IMR-90 (cell line): ENCODE measurements at regions not wholly inside any gene's neighbourhood (a gene's known extent, or its start where the extent isn't known, plus 50 kb on each side); places are given as distances from the start of the nearest gene placed in this dataset.

Source experiments
- ATAC-seq: fragments of 200-7000 bp; cut with Tn5 transposase; 2 replicates; pipeline ENCODE4 v1.9.1; 2020; ENCODE audit warnings: low read depth, mild to moderate bottlenecking, moderate library complexity
- BruUV-seq: library from RNA; stranded (reverse); fragments of 400-500 nt; replicated peaks from 2 replicates; lab custom pipeline; 2021; lab: Mats Ljungman, UMichigan
- CTCF ChIA-PET: fragments of 300-600 bp; formaldehyde crosslinking; extraction: SDS; loops from one replicate; lab custom pipeline; 2021; ENCODE audit warnings: antibody characterized with exemption; lab: Yijun Ruan, JAX
- POLR2A ChIA-PET: fragments of 300-600 bp; sonication (Branson Sonifier 250); formaldehyde crosslinking; loops from one replicate; lab custom pipeline; 2022; ENCODE audit warnings: antibody characterized with exemption; ENCODE audit not compliant: unreplicated experiment; lab: Charles Lee
- DNase-seq: peaks from one replicate; pipeline ENCODE4 v3.0.0; 2013
- H2AFZ ChIP-seq: replicated peaks from 2 replicates; pipeline ENCODE3; 2013; ENCODE audit warnings: low read length, mild to moderate bottlenecking; ENCODE audit not compliant: poor library complexity
- H2AK5ac ChIP-seq: 2 replicates; pipeline ENCODE4 v1.6.1; 2013; ENCODE audit warnings: low read depth, low read length, inconsistent platforms
- H2AK9ac ChIP-seq: replicated peaks from 2 replicates; pipeline ENCODE3; 2013; ENCODE audit warnings: mild to moderate bottlenecking, low read depth, low read length, moderate library complexity; ENCODE audit not compliant: poor library complexity
- H2BK120ac ChIP-seq: 2 replicates; pipeline ENCODE4 v1.6.1; 2013; ENCODE audit warnings: low read depth, low read length, inconsistent platforms
- H2BK15ac ChIP-seq: 3 replicates; pipeline ENCODE4 v1.6.1; 2013; ENCODE audit warnings: low read depth, low read length, inconsistent platforms
- H2BK20ac ChIP-seq: 2 replicates; pipeline ENCODE4 v1.6.1; 2013; ENCODE audit warnings: low read depth, mild to moderate bottlenecking, inconsistent platforms, low read length, moderate library complexity
- H2BK5ac ChIP-seq: 2 replicates; pipeline ENCODE4 v1.6.1; 2013; ENCODE audit warnings: mild to moderate bottlenecking, low read depth, low read length, inconsistent platforms; ENCODE audit not compliant: poor library complexity, severe bottlenecking
- H3K14ac ChIP-seq: replicated peaks from 2 replicates; pipeline ENCODE4 v1.6.1; 2013; ENCODE audit warnings: low read depth, low read length, inconsistent platforms
- H3K18ac ChIP-seq: 2 replicates; pipeline ENCODE4 v1.6.1; 2013; ENCODE audit warnings: low read depth, low read length, control low read depth
- H3K23ac ChIP-seq: 2 replicates; pipeline ENCODE4 v1.6.1; 2013; ENCODE audit warnings: low read depth, low read length, inconsistent platforms
- H3K27ac ChIP-seq: 2 replicates; pipeline ENCODE4 v1.5.1; 2013; ENCODE audit warnings: mild to moderate bottlenecking, control low read depth, low read length; ENCODE audit not compliant: insufficient read depth
- H3K27me3 ChIP-seq: 2 replicates; pipeline ENCODE4 v1.6.1; 2013; ENCODE audit warnings: low read length; ENCODE audit not compliant: control insufficient read depth, insufficient read depth
- H3K36me3 ChIP-seq: 2 replicates; pipeline ENCODE4 v1.6.1; 2013; ENCODE audit warnings: low read length, mixed read lengths; ENCODE audit not compliant: control insufficient read depth, insufficient read depth
- H3K4ac ChIP-seq: 2 replicates; pipeline ENCODE4 v1.6.1; 2013; ENCODE audit warnings: low read depth, low read length, inconsistent platforms
- H3K4me1 ChIP-seq: 2 replicates; pipeline ENCODE4 v1.6.1; 2013; ENCODE audit warnings: low read length, mixed read lengths; ENCODE audit not compliant: control insufficient read depth, insufficient read depth
- H3K4me2 ChIP-seq: 2 replicates; pipeline ENCODE4 v1.6.1; 2013; ENCODE audit warnings: low read depth, mild to moderate bottlenecking, control low read depth, low read length, moderate library complexity
- H3K4me3 ChIP-seq: 2 replicates; pipeline ENCODE4 v1.5.1; 2013; ENCODE audit warnings: low read depth, mild to moderate bottlenecking, control low read depth, low read length, moderate library complexity; ENCODE audit not compliant: insufficient read depth
- H3K56ac ChIP-seq: 2 replicates; pipeline ENCODE4 v1.6.1; 2013; ENCODE audit warnings: low read length, inconsistent platforms; ENCODE audit not compliant: insufficient read depth; ENCODE audit errors: extremely low read depth
- H3K79me1 ChIP-seq, 2 experiments: 2 replicates each; pipeline ENCODE4 v1.6.1; 2013; ENCODE audit warnings: low read length in 2 of 2, inconsistent platforms in 1 of 2, low read depth in 1 of 2
- H3K9ac ChIP-seq: 2 replicates; pipeline ENCODE4 v1.6.1; 2013; ENCODE audit warnings: low read depth, low read length, control low read depth
- H3K9me1 ChIP-seq: 2 replicates; pipeline ENCODE4 v1.6.1; 2013; ENCODE audit warnings: low read length, inconsistent platforms; ENCODE audit not compliant: insufficient read depth
- H3K9me3 ChIP-seq: 2 replicates; pipeline ENCODE4 v1.6.1; 2013; ENCODE audit warnings: low read length; ENCODE audit not compliant: control insufficient read depth, insufficient read depth
- H4K20me1 ChIP-seq: 2 replicates; pipeline ENCODE4 v1.6.1; 2013; ENCODE audit warnings: low read length, inconsistent platforms; ENCODE audit not compliant: insufficient read depth
- H4K5ac ChIP-seq: 2 replicates; pipeline ENCODE4 v1.6.1; 2013; ENCODE audit warnings: mild to moderate bottlenecking, low read depth, low read length, control low read depth
- H4K8ac ChIP-seq, 2 experiments: 2 replicates each; pipeline ENCODE4 v1.6.1; 2013; ENCODE audit warnings: low read depth in 2 of 2, low read length in 2 of 2, control low read depth in 1 of 2, inconsistent platforms in 1 of 2
- H4K91ac ChIP-seq: 2 replicates; pipeline ENCODE4 v1.6.1; 2013; ENCODE audit warnings: low read depth, low read length, inconsistent platforms; ENCODE audit not compliant: insufficient read depth
- FOS ChIP-seq: fragments of 150-350 bp; IDR thresholded peaks from 2 replicates; pipeline ENCODE4 v1.6.1; 2016; ENCODE audit warnings: low read depth, low read length
- MAFK ChIP-seq: IDR thresholded peaks from 2 replicates; pipeline ENCODE4 v1.6.1; 2012; ENCODE audit warnings: low read depth, low read length, improper control_type of control experiment
- MXI1 ChIP-seq: IDR thresholded peaks from 2 replicates; pipeline ENCODE4 v1.6.1; 2012; ENCODE audit warnings: low read depth, mild to moderate bottlenecking, low read length, moderate library complexity, borderline replicate concordance
- NFE2L2 ChIP-seq: fragments of 150-350 bp; IDR thresholded peaks from 2 replicates; pipeline ENCODE4 v1.6.1; 2016; ENCODE audit warnings: low read depth, mild to moderate bottlenecking, low read length
- POLR2A ChIP-seq: IDR thresholded peaks from 2 replicates; pipeline ENCODE4 v1.6.1; 2012; ENCODE audit warnings: mild to moderate bottlenecking, low read depth, low read length
- RAD21 ChIP-seq: IDR thresholded peaks from 2 replicates; pipeline ENCODE4 v1.6.1; 2012; ENCODE audit warnings: low read length, improper control_type of control experiment
- RCOR1 ChIP-seq: IDR thresholded peaks from 2 replicates; pipeline ENCODE4 v1.6.1; 2012; ENCODE audit warnings: mild to moderate bottlenecking, low read length, improper control_type of control experiment; ENCODE audit not compliant: insufficient replicate concordance
- SMC3 ChIP-seq: fragments of 150-350 bp; IDR thresholded peaks from 2 replicates; pipeline ENCODE4 v1.6.1; 2016; ENCODE audit warnings: low read depth, mild to moderate bottlenecking, antibody characterized with exemption, low read length, moderate library complexity
- WGBS, 2 experiments: methylation state at CpG; one replicate each; pipeline versions ENCODE4 v1.1.5 to v1.1.7; 2013; ENCODE audit warnings: missing lambda C conversion rate in 2 of 2; ENCODE audit not compliant: insufficient read length in 1 of 2; ENCODE audit errors: extremely low coverage in 2 of 2; 5-methylcytosine and 5-hydroxymethylcytosine counted together
- dilution Hi-C: fragments of 300-500 bp; cut with HindIII; formaldehyde crosslinking; loops from one replicate; pipeline ENCODE4 v1.14.3; 2018; ENCODE audit warnings: low sequenced_read_pairs; ENCODE audit not compliant: unreplicated experiment
- in situ Hi-C: fragments of 300-500 bp; cut with MboI; formaldehyde crosslinking; loops from 3 replicates; pipeline ENCODE4 v1.14.3; 2019; ENCODE audit warnings: low sequenced_read_pairs, inconsistent platforms, mixed read lengths
- intact Hi-C: fragments of 100-400 bp; cut with micrococcal nuclease; formaldehyde crosslinking; loops from 2 replicates; pipeline ENCODE4 v1.10.0; 2022

GRCh38 chr1:195714248-195714647, 894.0 kb downstream of the KCNT2 start:
- Histone ChIP-seq H2BK15ac (no peak overlapping the region), H3K79me1 (no peaks in the 10 kb centered on the region), H2BK120ac (no peak overlapping the region), H3K4me2 (no peak overlapping the region), H3K27me3 (no peaks in the 10 kb centered on the region), H3K9me3 (no peaks in the 10 kb centered on the region), H3K23ac (no peak overlapping the region), H3K14ac (no peak overlapping the region), H3K56ac (no peak overlapping the region), H3K9ac (no peak overlapping the region), H4K8ac (no peak overlapping the region), H4K91ac (no peak overlapping the region), H2BK5ac (no peak overlapping the region), H2BK20ac (no peak overlapping the region), H3K36me3 (no peaks in the 10 kb centered on the region), H3K9me1 (no peaks in the 10 kb centered on the region), H2AK5ac (no peak overlapping the region), H4K5ac (no peak overlapping the region), H3K27ac (no peak overlapping the region), H4K20me1 (no peaks in the 10 kb centered on the region), H3K4me1 (0 out of 2 replicates have a peak, but pooled peaks cover 2% of the 10 kb centered on the region), H2AFZ (no peak overlapping the region), H3K4ac (no peak overlapping the region), H2AK9ac (no peak overlapping the region), H3K4me3 (no peak overlapping the region), H3K18ac (no peak overlapping the region)
- dilution Hi-C loops (no loop called here), intact Hi-C loops (no loop called here), in situ Hi-C loops (no loop called here)
- no CpG with 5 or more reads among the region's 1 CpG for WGBS, 2 experiments
- POLR2A ChIA-PET: no interaction called here
- BruUV-seq: no TSS peak
- CTCF ChIA-PET: no interaction called here
- ATAC-seq: peak; percentile 84
- TF ChIP-seq RAD21 (no peak), NFE2L2 (peak; percentile 95), MXI1 (no peak), MAFK (peak; percentile 67), RCOR1 (no peak), SMC3 (no peak), FOS (peak; percentile 53; the same call in 1 of the 2 replicates), POLR2A (no peak)
- peak; percentile 86 for DNase-seq
